ENCODE measurements at regions not wholly inside any gene's neighbourhood (a gene's known extent, or its start where the extent isn't known, plus 50 kb on each side); places are given as distances from the start of the nearest gene placed in this dataset.

DNA sequence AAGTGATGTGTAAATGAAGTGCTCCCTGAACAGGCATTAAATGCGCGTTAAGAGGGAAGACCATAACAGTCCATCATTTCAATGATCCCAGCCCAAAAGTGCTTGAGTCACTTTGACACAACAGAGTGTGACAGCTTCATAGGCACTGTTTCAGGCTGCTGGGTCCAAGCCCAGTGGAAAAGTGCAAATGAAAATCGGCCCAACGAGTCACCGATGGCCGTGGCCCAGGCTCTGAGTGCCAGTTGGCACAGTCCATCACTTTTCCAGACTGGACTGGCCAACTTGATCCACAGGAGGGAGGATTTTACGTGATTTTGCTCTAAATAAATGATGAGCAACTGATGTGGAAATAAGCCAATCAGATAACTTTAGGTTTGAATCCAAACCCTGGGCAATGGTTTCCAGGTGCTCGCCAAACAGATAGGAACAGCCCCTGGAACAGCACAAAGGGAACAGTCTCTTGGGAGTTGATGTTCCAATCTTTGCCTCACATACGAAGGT is 114.0 kb downstream of the SP3 start:
- Histone ChIP-seq H4K20me1 (replicated peaks in 1 of 2; ENCODE audit: control insufficient read depth in 1 of 2, insufficient read depth in 2 of 2, low read length in 2 of 2) (no peaks in the 10 kb centered on the region), H2BK5ac (ENCODE audit: low read depth, low read length) (no peak overlapping the region), H3K79me2 (ENCODE audit: control insufficient read depth in 1 of 2, insufficient read depth in 2 of 2, low read length in 2 of 2) (no peaks in the 10 kb centered on the region), H2BK15ac (ENCODE audit: low read length) (no peak overlapping the region), H3K9ac (replicated peaks in 1 of 4; ENCODE audit: extremely low read depth in 1 of 4, low read depth in 3 of 4, low read length in 3 of 4) (no peak overlapping the region), H2BK20ac (ENCODE audit: low read length) (no peak overlapping the region), H3K36me3 (ENCODE audit: control insufficient read depth in 2 of 4, insufficient read depth in 4 of 4, low read length in 3 of 4) (no peaks in the 10 kb centered on the region), H3K9me3 (ENCODE audit: insufficient read depth in 2 of 2, low read depth in 1 of 2, low read length in 1 of 2) (no peaks in the 10 kb centered on the region), H3K56ac (replicated peaks; ENCODE audit: insufficient read length, low read depth, low read length) (no peak overlapping the region), H4K5ac (ENCODE audit: insufficient read length, low read depth, low read length) (no peak overlapping the region), H2BK120ac (replicated peaks; ENCODE audit: low read depth, low read length) (no peak overlapping the region), H3K4ac (replicated peaks; ENCODE audit: insufficient read length, low read depth, low read length) (no peak overlapping the region), H3K27me3 (replicated peaks in 1 of 4; ENCODE audit: control insufficient read depth in 3 of 4, extremely low read depth in 1 of 4, insufficient read depth in 3 of 4, low read length in 3 of 4) (no peaks in the 10 kb centered on the region), H2AK5ac (ENCODE audit: low read depth, low read length) (no peak overlapping the region), H3K4me1 (replicated peaks in 1 of 4; ENCODE audit: control insufficient read depth in 3 of 4, insufficient read depth in 4 of 4, low read length in 3 of 4) (0 out of 7 replicates have a peak, but pooled peaks cover 0 to 2% (median 0%) of the 10 kb centered on the region in 4 experiments), H3K27ac (ENCODE audit: low read depth, low read length) (no peak overlapping the region), H2AFZ (ENCODE audit: low read length) (no peak overlapping the region), H3K79me1 (ENCODE audit: low read depth, low read length) (no peaks in the 10 kb centered on the region), H3K4me3 (ENCODE audit: extremely low read depth in 1 of 4, insufficient read depth in 2 of 4, low read depth in 3 of 4, low read length in 4 of 4) (no peak overlapping the region), H4K91ac (replicated peaks; ENCODE audit: insufficient read length, low read length) (no peak overlapping the region), H3K4me2 (ENCODE audit: insufficient read depth in 1 of 2, low read depth in 2 of 2, low read length in 2 of 2) (no peak overlapping the region), H4K8ac (ENCODE audit: extremely low read depth, insufficient read depth, low read length) (no peak overlapping the region), H3K23me2 (ENCODE audit: low read depth, low read length) (no peaks in the 10 kb centered on the region), H3K23ac (ENCODE audit: insufficient read length) (no peak overlapping the region), H3K14ac (ENCODE audit: insufficient read length) (no peak overlapping the region), H2BK12ac (ENCODE audit: low read depth, low read length) (no peak overlapping the region), H3K18ac (ENCODE audit: extremely low read depth, low read length) (no peak overlapping the region)
- DNase-seq (ENCODE audit: low read depth in 1 of 2, low spot score in 2 of 2) (no peak), FAIRE-seq (no peak)
- CTCF ChIA-PET (ENCODE audit: partially characterized antibody) = no interaction called here
- no peak for TF ChIP-seq RAD21 (IDR thresholded peaks at IDR 0.05 in 1 of 2, conservative IDR thresholded peaks at IDR 0.05 in 1 of 2; ENCODE audit: low read depth in 2 of 2, low read length in 2 of 2)
- no peak for TF ChIP-seq MAX (IDR thresholded peaks at IDR 0.05)
- TF ChIP-seq GTF2F1 (IDR thresholded peaks at IDR 0.05; ENCODE audit: borderline replicate concordance, low read depth, low read length) = no peak
- TF ChIP-seq RFX5 (IDR thresholded peaks at IDR 0.05; ENCODE audit: borderline replicate concordance, low read depth, low read length) = no peak
- no peak for TF ChIP-seq SIN3A (conservative IDR thresholded peaks at IDR 0.05 in 1 of 2, IDR thresholded peaks at IDR 0.05 in 1 of 2; ENCODE audit: low read depth in 1 of 2, low read length in 2 of 2)
- no peak for TF ChIP-seq KDM5A (IDR thresholded peaks at IDR 0.05; ENCODE audit: low read length)
- no peak for TF ChIP-seq ASH2L (IDR thresholded peaks at IDR 0.05; ENCODE audit: low read length)
- POLR2A ChIA-PET (ENCODE audit: partially characterized antibody) = no interaction called here
- 89% methylated on average over 9 of the region's 9 CpGs; no CpG with 5 or more reads in 1 of the 2 experiments for WGBS, 2 experiments (ENCODE audit: extremely low coverage in 1 of 2, insufficient coverage in 1 of 2, insufficient read length in 1 of 2, insufficient replicate concordance in 2 of 2, low coverage in 1 of 2, low lambda C conversion rate in 2 of 2, missing lambda C conversion rate in 1 of 2)
